ENCODE measurements at regions not wholly inside any gene's neighbourhood (a gene's known extent, or its start where the extent isn't known, plus 50 kb on each side); places are given as distances from the start of the nearest gene placed in this dataset.

- no peak for TF ChIP-seq CTCF (IDR thresholded peaks at IDR 0.05 in 8 of 11, conservative IDR thresholded peaks at IDR 0.05 in 3 of 11)
- no peak for TF ChIP-seq POLR2A (IDR thresholded peaks at IDR 0.05)
- no peak for TF ChIP-seq POLR2AphosphoS5 (IDR thresholded peaks at IDR 0.05)
These were observed 124.6 kb downstream of the KCNJ18 start for GRCh38 chr17:21816592-21817567.

All from spleen (tissue), 7 donors.